Ascending aorta (tissue), 2 donors: ENCODE measurements at regions not wholly inside any gene's neighbourhood (a gene's known extent, or its start where the extent isn't known, plus 50 kb on each side); places are given as distances from the start of the nearest gene placed in this dataset.

ENCODE experiments used
- DNase-seq, 2 donors: peaks; one replicate each; pipeline ENCODE4 v3.0.0-alpha.2; 2019; ENCODE audit warnings: low spot score in 2 of 2
- H3K27ac ChIP-seq, 2 donors: fragments of 200-600 bp; sonication (generic); one replicate each; pipeline ENCODE4 v1.5.1; 2016 to 2017; ENCODE audit warnings: mild to moderate bottlenecking in 1 of 2
- H3K27me3 ChIP-seq: fragments of 200-600 bp; sonication (generic); one replicate; pipeline ENCODE4 v1.5.1; 2017
- H3K36me3 ChIP-seq, 2 donors: fragments of 200-600 bp; sonication (generic); one replicate each; pipeline ENCODE4 v1.5.1; 2016
- H3K4me1 ChIP-seq, 2 donors: fragments of 200-600 bp; sonication (generic); one replicate each; pipeline ENCODE4 v1.5.1; 2016 to 2017; ENCODE audit warnings: mild to moderate bottlenecking in 1 of 2
- H3K4me3 ChIP-seq, 2 donors: fragments of 200-600 bp; sonication (generic); one replicate each; pipeline ENCODE4 v1.5.1; 2016 to 2017; ENCODE audit warnings: mild to moderate bottlenecking in 1 of 2
- H3K9me3 ChIP-seq, 2 donors: fragments of 200-600 bp; sonication (generic); one replicate each; pipeline ENCODE4 v1.5.1; 2016
- CTCF ChIP-seq, 3 experiments: fragments of 200-600 bp in 2 of 3; fragments of 450-650 bp in 1 of 3; sonication (generic) in 2 of 3; IDR thresholded peaks; one replicate each; pipeline ENCODE4 v1.5.1; 2016 to 2019; ENCODE audit warnings: antibody characterized with exemption in 3 of 3, mild to moderate bottlenecking in 1 of 3, moderate library complexity in 1 of 3
- intact Hi-C: fragments of 100-400 bp; cut with DNase I; formaldehyde crosslinking; loops from one replicate; pipeline ENCODE4 v1.15.1; 2023

GRCh38 chr14:101135796-101136742, 232.5 kb upstream of the RTL1 start:
- Histone ChIP-seq H3K9me3 (no peaks in the 10 kb centered on the region), H3K36me3 (no peaks in the 10 kb centered on the region), H3K27ac (no peak overlapping the region), H3K4me1 (no peaks in the 10 kb centered on the region), H3K4me3 (no peak overlapping the region), H3K27me3 (no peaks in the 10 kb centered on the region)
- TF ChIP-seq CTCF (IDR thresholded peaks at IDR 0.05) = no peak
- no peak for DNase-seq
- intact Hi-C loops = no loop called here

DNA sequence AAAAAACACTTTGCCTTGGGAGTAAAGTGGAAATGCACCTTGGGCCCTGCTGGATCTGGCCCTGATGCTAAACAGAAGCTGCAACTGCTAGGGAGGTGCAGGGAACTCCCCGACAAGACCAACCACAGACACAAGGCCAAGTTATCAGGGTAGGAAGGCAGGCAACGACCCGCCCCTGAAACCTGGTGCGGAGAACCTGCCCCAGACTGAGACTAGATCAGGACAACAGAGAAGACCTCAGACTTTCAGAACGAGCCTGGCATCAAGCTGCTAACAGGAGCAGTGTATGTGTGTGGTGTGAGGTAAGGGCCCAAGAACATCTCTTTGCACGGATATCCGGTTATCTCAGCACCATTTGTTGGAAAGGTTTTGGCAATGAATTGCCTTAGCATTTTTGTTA, 233.7 kb upstream of the RTL1 start:
- Histone ChIP-seq H3K27ac (no peak overlapping the region), H3K36me3 (no peaks in the 10 kb centered on the region), H3K9me3 (peaks cover 0 to 8% of the 10 kb centered on the region in 2 donors), H3K4me3 (no peak overlapping the region), H3K27me3 (no peaks in the 10 kb centered on the region), H3K4me1 (no peaks in the 10 kb centered on the region)
- DNase-seq = no peak
- no peak for TF ChIP-seq CTCF (IDR thresholded peaks at IDR 0.05)
- intact Hi-C loops = no loop called here

DNA sequence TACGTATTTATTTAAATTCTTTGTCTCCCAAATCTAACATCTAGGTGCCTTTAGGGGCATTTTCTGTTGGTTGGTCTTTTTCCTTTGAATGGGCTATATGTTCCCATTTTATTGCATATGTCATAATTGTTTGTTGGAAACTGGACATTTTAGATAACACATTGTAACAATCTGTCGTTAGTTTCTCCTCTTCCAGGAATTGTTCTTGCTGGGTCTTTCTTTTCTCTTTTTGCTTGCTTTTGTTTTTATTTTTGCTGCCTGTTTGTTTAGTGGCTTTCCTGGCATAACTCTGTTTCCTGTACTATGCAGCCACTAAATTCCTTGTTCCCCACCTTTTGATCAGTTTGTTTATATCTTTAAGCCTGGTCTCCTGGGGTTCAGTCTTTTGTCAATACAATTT, 244.3 kb upstream of the RTL1 start:
- intact Hi-C loops = no loop called here
- H3K9me3 ChIP-seq = peaks cover 0 to 14% of the 10 kb centered on the region in 2 donors
- no peaks in the 10 kb centered on the region for H3K36me3 ChIP-seq
- no peaks in the 10 kb centered on the region for H3K4me1 ChIP-seq
- TF ChIP-seq CTCF (IDR thresholded peaks at IDR 0.05) = no peak
- no peak overlapping the region for H3K27ac ChIP-seq
- no peak for DNase-seq
- H3K27me3 ChIP-seq = no peaks in the 10 kb centered on the region
- H3K4me3 ChIP-seq = no peak overlapping the region

- intact Hi-C loops = no loop called here
- DNase-seq = no peak
- Histone ChIP-seq H3K4me3 (no peak overlapping the region), H3K36me3 (no peaks in the 10 kb centered on the region), H3K27ac (no peak overlapping the region), H3K27me3 (no peaks in the 10 kb centered on the region), H3K9me3 (peaks cover 0 to 11% of the 10 kb centered on the region in 2 donors), H3K4me1 (no peaks in the 10 kb centered on the region)
- no peak for TF ChIP-seq CTCF (IDR thresholded peaks at IDR 0.05)
These were observed 246.6 kb upstream of the RTL1 start for GRCh38 chr14:101150039-101150610.

- no peaks in the 10 kb centered on the region for H3K27me3 ChIP-seq
- intact Hi-C loops = no loop called here
- no peak overlapping the region for H3K4me3 ChIP-seq
- H3K4me1 ChIP-seq = no peaks in the 10 kb centered on the region
- DNase-seq = no peak
- H3K36me3 ChIP-seq = no peaks in the 10 kb centered on the region
- H3K9me3 ChIP-seq = peaks cover 0 to 9% of the 10 kb centered on the region in 2 donors
- no peak for TF ChIP-seq CTCF (IDR thresholded peaks at IDR 0.05)
- H3K27ac ChIP-seq = no peak overlapping the region
These were observed 247.9 kb upstream of the RTL1 start for GRCh38 chr14:101151226-101151926.
